ENCODE measurements at regions not wholly inside any gene's neighbourhood (a gene's known extent, or its start where the extent isn't known, plus 50 kb on each side); places are given as distances from the start of the nearest gene placed in this dataset.
A peak's percentile ranks its signal among the peaks of the same experiment; 100 is the strongest.

DNA sequence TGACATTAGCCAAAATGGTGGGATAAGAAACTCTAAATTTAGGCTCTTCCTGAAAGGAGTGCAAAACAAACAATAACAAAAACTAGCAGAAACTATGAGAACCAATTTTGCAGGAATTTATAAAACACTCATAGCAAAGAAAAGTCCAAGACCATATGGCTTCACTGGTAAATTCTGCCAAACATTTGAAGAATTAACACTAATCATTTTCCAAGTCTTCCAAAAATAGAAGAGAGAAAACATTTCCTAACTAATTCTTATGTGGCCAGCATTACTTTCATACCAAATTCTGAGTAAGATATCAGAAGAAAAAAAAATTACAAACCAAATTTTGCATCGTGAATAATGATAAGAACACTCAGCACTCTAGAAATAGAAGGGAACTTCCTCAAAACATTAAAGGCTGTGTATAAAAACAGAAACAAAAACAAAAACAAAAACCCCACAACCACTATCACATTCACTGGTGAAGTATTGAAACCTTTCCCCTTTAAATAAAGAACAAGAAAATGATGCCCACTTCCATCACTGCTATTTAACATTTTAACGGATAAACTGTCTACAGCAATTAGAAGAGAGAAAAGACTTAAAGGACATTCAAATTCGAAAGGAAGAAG, 524.3 kb upstream of the GALNTL6 start:
- TF ChIP-seq, protein P1, sequence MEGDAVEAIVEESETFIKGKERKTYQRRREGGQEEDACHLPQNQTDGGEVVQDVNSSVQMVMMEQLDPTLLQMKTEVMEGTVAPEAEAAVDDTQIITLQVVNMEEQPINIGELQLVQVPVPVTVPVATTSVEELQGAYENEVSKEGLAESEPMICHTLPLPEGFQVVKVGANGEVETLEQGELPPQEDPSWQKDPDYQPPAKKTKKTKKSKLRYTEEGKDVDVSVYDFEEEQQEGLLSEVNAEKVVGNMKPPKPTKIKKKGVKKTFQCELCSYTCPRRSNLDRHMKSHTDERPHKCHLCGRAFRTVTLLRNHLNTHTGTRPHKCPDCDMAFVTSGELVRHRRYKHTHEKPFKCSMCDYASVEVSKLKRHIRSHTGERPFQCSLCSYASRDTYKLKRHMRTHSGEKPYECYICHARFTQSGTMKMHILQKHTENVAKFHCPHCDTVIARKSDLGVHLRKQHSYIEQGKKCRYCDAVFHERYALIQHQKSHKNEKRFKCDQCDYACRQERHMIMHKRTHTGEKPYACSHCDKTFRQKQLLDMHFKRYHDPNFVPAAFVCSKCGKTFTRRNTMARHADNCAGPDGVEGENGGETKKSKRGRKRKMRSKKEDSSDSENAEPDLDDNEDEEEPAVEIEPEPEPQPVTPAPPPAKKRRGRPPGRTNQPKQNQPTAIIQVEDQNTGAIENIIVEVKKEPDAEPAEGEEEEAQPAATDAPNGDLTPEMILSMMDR (IDR thresholded peaks at IDR 0.05; ENCODE audit: insufficient read depth, low read depth, low read length, missing control alignments): no peak
- H3K4me3 ChIP-seq (ENCODE audit: low read depth, low read length): no peak overlapping the region
- no peak for DNase-seq (ENCODE audit: low read depth)

DNA sequence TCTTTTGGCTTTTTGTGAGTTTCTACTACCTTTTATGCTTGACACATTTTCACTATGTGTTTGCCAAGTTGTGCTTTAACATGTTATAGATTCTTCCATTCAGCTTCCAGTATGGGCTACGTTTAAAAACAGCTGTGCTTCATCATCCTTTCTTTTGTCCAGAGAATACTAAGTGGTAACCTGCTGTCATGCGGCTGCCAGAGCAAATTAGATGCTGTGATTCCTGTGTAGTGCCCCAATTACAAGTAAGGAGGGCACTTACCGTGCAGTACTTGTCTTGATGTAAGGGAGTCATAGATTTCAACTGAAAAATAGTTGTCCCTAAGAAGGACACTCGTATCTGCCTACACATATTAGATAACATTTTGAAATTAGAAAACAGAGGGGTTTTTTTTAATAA, 531.8 kb upstream of the GALNTL6 start:
- DNase-seq (ENCODE audit: low read depth): no peak
- no peak overlapping the region for H3K4me3 ChIP-seq (ENCODE audit: low read depth, low read length)

GRCh38 chr4:171279131-171279530, 534.1 kb upstream of the GALNTL6 start:
- TF ChIP-seq, protein P1 (IDR thresholded peaks at IDR 0.05; ENCODE audit: insufficient read depth, low read depth, low read length, missing control alignments): no peak
- H3K4me3 ChIP-seq (ENCODE audit: low read depth, low read length): no peak overlapping the region
- peak; percentile 15 for DNase-seq (ENCODE audit: low read depth)

More for the DNA sequence above, 531.8 kb upstream of the GALNTL6 start:
- TF ChIP-seq, protein P1 (IDR thresholded peaks at IDR 0.05; ENCODE audit: insufficient read depth, low read depth, low read length, missing control alignments): no peak

- no peak overlapping the region for H3K4me3 ChIP-seq (ENCODE audit: low read depth, low read length)
- TF ChIP-seq, protein P1 (IDR thresholded peaks at IDR 0.05; ENCODE audit: insufficient read depth, low read depth, low read length, missing control alignments): no peak
- DNase-seq (ENCODE audit: low read depth): peak; percentile 6
These were observed 546.5 kb upstream of the GALNTL6 start for GRCh38 chr4:171266671-171267070.

DNA sequence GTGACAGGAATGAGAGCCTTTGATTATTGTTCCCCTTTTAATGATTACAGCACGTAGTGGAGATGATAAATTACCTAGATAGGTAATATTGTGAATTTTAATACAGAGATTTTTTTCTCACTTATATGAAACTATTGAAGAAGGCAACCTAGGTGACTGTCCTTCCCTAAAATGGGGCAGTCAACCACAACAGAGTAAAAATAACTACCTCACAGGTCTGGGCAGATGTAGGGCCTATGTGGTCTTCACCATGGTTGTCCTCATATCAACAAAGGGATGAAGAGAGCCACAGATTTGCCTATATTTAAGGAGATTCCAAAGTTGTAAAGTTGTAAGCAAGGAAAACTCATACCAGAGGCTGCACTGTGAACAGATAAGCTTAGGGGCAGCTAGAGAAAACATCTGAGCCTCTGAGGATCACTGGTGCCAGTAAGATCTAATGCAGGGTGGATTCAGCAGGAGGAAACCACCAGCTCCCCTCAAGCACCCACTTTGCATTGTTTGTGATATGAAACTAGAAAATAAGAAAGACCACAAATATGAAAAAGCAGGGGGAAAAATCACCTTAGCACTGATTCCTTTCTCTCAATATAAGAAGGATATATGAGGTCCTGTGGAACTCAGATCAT, 547.9 kb upstream of the GALNTL6 start:
- DNase-seq (ENCODE audit: low read depth): peak; percentile 26
- TF ChIP-seq, protein P1 (IDR thresholded peaks at IDR 0.05; ENCODE audit: insufficient read depth, low read depth, low read length, missing control alignments): no peak
- H3K4me3 ChIP-seq (ENCODE audit: low read depth, low read length): no peak overlapping the region

DNA sequence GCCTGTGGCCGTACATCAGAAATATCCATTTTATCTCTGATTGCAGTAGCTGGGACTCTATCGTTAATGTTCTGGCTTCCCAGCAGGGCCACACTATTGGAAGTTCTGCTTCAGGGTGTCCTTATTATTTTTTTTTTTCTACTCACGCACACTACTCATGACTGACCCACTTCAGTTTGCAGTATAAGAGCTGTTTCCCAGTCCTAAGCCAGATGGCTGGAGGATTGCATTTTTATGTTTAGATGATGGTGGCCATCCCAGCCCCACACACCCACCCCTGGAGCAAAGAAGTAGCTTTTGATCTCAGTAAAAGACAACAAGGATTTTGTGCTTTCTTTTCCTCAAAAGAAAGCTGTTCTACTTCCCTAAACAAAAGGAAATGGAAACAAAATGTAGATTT, 557.0 kb upstream of the GALNTL6 start:
- no peak overlapping the region for H3K4me3 ChIP-seq (ENCODE audit: low read depth, low read length)
- DNase-seq (ENCODE audit: low read depth): no peak
- TF ChIP-seq, protein P1 (IDR thresholded peaks at IDR 0.05; ENCODE audit: insufficient read depth, low read depth, low read length, missing control alignments): no peak

- TF ChIP-seq, protein P1 (IDR thresholded peaks at IDR 0.05; ENCODE audit: insufficient read depth, low read depth, low read length, missing control alignments): no peak
- no peak for DNase-seq (ENCODE audit: low read depth)
- H3K4me3 ChIP-seq (ENCODE audit: low read depth, low read length): no peak overlapping the region
These were observed 566.3 kb upstream of the GALNTL6 start for GRCh38 chr4:171246948-171247347.
